SK-N-MC (cell line): ENCODE measurements at regions not wholly inside any gene's neighbourhood (a gene's known extent, or its start where the extent isn't known, plus 50 kb on each side); places are given as distances from the start of the nearest gene placed in this dataset.

Experiments used
- EZH2 ChIP-seq: fragments of 200-600 bp; sonication (generic); IDR thresholded peaks from one replicate; pipeline ENCODE4 v1.6.1; 2017; ENCODE audit warnings: antibody characterized with exemption
- FOXP2 ChIP-seq: optimal IDR thresholded peaks from 2 replicates; pipeline ENCODE3; 2011; ENCODE audit warnings: mild to moderate bottlenecking, moderate library complexity; ENCODE audit not compliant: insufficient read depth; ENCODE audit errors: extremely low read length, control extremely low read depth
- POLR2AphosphoS5 ChIP-seq: IDR thresholded peaks from 2 replicates; pipeline ENCODE4 v1.6.1; 2012; ENCODE audit warnings: mild to moderate bottlenecking, low read depth, low read length, borderline replicate concordance

GRCh38 chr18:73677450-73677849 is 470.2 kb downstream of the FBXO15 start:
- TF ChIP-seq POLR2AphosphoS5 (no peak), EZH2 (no peak), FOXP2 (no peak)
